ENCODE measurements at regions not wholly inside any gene's neighbourhood (a gene's known extent, or its start where the extent isn't known, plus 50 kb on each side); places are given as distances from the start of the nearest gene placed in this dataset.

DNA sequence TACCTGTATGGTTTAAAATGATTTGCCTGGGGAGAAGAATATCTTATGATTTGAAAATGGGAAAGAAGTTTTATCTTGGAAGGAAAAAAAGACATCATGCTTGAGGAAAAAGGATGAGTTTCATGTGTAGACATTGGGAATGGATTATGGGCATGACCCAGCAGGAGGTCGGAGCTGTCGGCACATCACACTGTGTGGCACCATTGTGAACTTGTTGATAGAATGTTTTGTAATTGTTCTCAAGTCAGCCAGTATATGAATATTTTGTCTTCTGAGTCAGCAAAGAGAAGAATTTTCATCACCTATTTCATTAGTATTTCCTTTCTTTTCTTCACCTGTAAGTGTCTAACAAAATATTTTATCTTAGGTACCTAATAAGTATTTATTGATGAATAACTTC lies 60.0 kb upstream of the HMGA2 start:
- DNase-seq (ENCODE audit: low spot score) (no peak), FAIRE-seq (no peak)

- FAIRE-seq (no peak), DNase-seq (ENCODE audit: low spot score) (no peak)
These were observed 58.9 kb upstream of the HMGA2 start for GRCh38 chr12:65765436-65765813.

GRCh38 chr12:65769880-65770279 lies 54.4 kb upstream of the HMGA2 start:
- FAIRE-seq, result no peak
- DNase-seq (ENCODE audit: low spot score), result no peak
